ENCODE measurements at regions not wholly inside any gene's neighbourhood (a gene's known extent, or its start where the extent isn't known, plus 50 kb on each side); places are given as distances from the start of the nearest gene placed in this dataset.

DNA sequence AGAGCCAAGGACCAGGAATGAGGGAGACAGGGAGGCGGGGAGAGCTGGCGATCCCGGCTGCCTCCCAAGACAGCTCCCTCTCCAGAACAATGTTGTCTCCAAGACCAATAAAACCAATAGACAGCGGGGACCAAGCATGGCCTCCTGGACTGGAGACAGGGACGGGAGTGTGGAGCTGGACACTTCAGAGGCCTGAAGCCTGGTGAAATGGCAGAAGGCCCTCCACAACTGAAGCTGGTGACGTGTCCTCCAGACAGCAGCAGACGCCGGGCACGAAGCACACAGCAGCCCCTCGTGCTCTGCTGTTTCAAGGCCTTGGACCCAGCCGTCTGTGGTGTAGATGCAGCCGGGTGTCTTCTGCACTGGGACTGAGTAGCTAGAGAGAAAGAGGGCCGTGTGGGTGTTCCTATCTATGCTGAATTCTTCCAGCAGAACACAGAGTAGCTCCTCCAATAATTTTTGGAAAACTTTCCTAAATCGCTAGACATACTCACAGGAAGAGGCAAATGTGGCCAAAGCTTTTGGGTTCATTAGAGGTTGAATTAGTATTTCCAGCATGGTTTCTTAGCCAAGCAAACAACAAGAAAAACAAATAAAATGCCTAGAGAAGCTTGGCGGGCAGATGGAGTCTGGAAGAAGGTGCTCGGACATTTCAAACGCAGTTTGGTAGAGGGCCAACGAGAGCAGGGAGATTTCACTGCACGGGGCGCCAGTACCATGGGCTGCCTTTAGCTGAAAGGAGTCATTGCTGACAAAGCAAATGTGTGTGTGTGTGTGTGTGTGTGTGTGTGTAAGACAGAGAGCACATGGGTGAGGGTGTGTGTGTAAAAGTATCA lies 570.4 kb downstream of the TCERG1L start:
- no peaks in the 10 kb centered on the region for H3K36me3 ChIP-seq (ENCODE audit: control insufficient read depth in 4 of 4, insufficient read depth in 4 of 4, low read length in 4 of 4)
- 71 to 75% methylated on average over 20 of the region's 20 CpGs for WGBS, 2 donors
- H3K9ac ChIP-seq (ENCODE audit: insufficient read depth in 1 of 2, low read length in 2 of 2): no peak overlapping the region
- H3K9me3 ChIP-seq (ENCODE audit: control insufficient read depth in 4 of 4, insufficient read depth in 3 of 4, low read length in 3 of 4): peaks cover 0 to 2% (median 0%) of the 10 kb centered on the region in 4 donors
- H3K27ac ChIP-seq (ENCODE audit: low read depth in 1 of 2, low read length in 1 of 2): no peak overlapping the region
- no peaks in the 10 kb centered on the region for H3K27me3 ChIP-seq (ENCODE audit: control insufficient read depth in 3 of 3, insufficient read depth in 3 of 3, low read length in 2 of 3)
- no peaks in the 10 kb centered on the region for H3K4me1 ChIP-seq (ENCODE audit: control insufficient read depth in 5 of 5, insufficient read depth in 5 of 5, low read length in 5 of 5)
- no peak for ATAC-seq (ENCODE audit: insufficient read depth, low FRiP score)
- no peak overlapping the region for H3K4me3 ChIP-seq
- no peak for DNase-seq
- TF ChIP-seq, protein P1, sequence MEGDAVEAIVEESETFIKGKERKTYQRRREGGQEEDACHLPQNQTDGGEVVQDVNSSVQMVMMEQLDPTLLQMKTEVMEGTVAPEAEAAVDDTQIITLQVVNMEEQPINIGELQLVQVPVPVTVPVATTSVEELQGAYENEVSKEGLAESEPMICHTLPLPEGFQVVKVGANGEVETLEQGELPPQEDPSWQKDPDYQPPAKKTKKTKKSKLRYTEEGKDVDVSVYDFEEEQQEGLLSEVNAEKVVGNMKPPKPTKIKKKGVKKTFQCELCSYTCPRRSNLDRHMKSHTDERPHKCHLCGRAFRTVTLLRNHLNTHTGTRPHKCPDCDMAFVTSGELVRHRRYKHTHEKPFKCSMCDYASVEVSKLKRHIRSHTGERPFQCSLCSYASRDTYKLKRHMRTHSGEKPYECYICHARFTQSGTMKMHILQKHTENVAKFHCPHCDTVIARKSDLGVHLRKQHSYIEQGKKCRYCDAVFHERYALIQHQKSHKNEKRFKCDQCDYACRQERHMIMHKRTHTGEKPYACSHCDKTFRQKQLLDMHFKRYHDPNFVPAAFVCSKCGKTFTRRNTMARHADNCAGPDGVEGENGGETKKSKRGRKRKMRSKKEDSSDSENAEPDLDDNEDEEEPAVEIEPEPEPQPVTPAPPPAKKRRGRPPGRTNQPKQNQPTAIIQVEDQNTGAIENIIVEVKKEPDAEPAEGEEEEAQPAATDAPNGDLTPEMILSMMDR (IDR thresholded peaks at IDR 0.05; ENCODE audit: control extremely low read depth, extremely low read depth): no peak

DNA sequence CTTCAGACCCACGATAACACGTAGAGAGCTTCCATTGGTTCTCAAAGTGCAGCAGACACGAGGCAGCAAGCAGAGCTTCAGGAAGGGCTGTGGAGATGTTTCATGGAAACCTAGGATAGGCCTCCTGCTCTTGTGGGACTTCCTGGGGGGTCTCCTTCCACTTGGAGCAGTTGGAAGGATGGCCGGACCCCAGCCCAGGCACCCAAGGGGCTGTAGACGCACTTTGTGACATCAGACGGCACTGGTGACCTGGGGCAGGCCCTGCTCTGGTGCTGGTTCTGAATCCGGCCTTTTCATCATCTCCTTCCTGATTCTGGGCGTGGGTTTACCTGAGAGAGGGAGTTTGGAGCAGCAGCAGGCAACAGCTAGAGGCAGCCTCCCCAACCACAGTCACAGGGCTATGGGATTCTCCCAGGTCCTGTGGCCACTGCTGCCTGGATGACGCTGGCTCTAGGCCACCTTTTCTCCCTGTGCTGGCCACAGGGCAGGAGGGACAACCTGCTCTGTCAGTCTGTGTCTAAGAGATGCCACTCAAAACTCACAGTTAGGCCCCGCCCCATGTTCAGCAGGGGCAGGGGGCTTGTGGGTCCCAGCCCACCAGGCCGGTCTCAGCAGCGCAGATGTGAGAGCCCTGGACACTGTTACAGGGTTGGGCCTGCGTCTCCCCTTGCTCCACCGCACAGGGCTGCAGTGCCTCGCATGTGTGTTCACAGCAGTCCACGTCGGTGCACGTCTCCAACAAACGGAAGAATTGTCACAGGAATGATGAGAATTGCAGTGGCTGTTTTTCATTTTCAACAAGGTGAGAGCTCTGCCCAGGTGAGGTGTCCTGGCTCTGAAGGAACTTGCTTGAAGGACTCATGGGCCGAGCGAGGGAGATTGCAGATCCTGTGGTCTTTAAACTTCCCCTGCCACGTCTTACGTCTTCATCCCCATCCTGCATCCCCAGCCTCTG lies 569.3 kb downstream of the TCERG1L start:
- Histone ChIP-seq H3K36me3 (ENCODE audit: control insufficient read depth in 4 of 4, insufficient read depth in 4 of 4, low read length in 4 of 4) (no peaks in the 10 kb centered on the region), H3K9me3 (ENCODE audit: control insufficient read depth in 4 of 4, insufficient read depth in 3 of 4, low read length in 3 of 4) (peaks cover 0 to 2% (median 0%) of the 10 kb centered on the region in 4 donors), H3K9ac (ENCODE audit: insufficient read depth in 1 of 2, low read length in 2 of 2) (no peak overlapping the region), H3K27ac (ENCODE audit: low read depth in 1 of 2, low read length in 1 of 2) (no peak overlapping the region), H3K4me1 (ENCODE audit: control insufficient read depth in 5 of 5, insufficient read depth in 5 of 5, low read length in 5 of 5) (no peaks in the 10 kb centered on the region), H3K4me3 (no peak overlapping the region), H3K27me3 (ENCODE audit: control insufficient read depth in 3 of 3, insufficient read depth in 3 of 3, low read length in 2 of 3) (no peaks in the 10 kb centered on the region)
- WGBS, 2 donors: 84 to 86% methylated on average over 23 of the region's 23 CpGs
- TF ChIP-seq, protein P1 (IDR thresholded peaks at IDR 0.05; ENCODE audit: control extremely low read depth, extremely low read depth): no peak
- DNase-seq (no peak), ATAC-seq (ENCODE audit: insufficient read depth, low FRiP score) (no peak)

DNA sequence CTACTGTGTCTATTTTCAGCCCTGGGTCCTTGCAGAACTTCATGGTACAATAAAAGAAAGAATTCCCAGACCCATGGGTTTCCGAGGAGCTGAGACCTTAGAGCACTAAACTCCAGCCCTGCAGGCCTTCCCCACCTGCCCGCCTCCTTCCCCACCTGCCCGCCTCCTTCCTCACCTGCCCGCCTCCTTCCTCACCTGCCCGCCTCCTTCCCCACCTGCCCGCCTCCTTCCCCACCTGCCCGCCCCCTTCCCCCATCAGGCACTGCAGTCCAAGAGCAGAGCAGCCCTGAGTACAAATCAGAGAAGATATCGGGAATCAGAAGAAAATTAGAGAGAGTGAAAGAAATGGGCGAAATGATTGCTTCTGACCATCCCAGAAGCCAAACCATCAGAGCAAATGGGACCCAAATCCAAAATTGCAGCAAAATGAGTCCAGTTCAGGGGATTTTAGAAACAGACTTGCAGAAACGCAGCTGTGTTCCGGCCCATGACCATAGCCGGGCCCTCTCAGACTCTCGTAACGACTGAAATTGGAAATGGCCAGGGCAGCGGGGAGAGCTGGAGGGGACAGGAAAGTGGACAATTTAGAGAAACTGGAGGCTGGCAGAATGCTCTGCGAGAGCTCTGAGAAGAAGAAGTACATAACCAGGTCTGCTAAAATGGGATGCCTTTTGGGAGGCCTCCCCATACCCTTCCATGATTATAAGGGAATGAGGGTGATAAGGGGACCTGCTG lies 568.4 kb downstream of the TCERG1L start:
- Histone ChIP-seq H3K27me3 (ENCODE audit: control insufficient read depth in 3 of 3, insufficient read depth in 3 of 3, low read length in 2 of 3) (no peaks in the 10 kb centered on the region), H3K36me3 (ENCODE audit: control insufficient read depth in 4 of 4, insufficient read depth in 4 of 4, low read length in 4 of 4) (no peaks in the 10 kb centered on the region), H3K4me1 (ENCODE audit: control insufficient read depth in 5 of 5, insufficient read depth in 5 of 5, low read length in 5 of 5) (no peaks in the 10 kb centered on the region), H3K9me3 (ENCODE audit: control insufficient read depth in 4 of 4, insufficient read depth in 3 of 4, low read length in 3 of 4) (no peaks in the 10 kb centered on the region), H3K27ac (ENCODE audit: low read depth in 1 of 2, low read length in 1 of 2) (no peak overlapping the region), H3K4me3 (no peak overlapping the region), H3K9ac (ENCODE audit: insufficient read depth in 1 of 2, low read length in 2 of 2) (no peak overlapping the region)
- DNase-seq (peak in 1 of 3 donors; percentile 21), ATAC-seq (ENCODE audit: insufficient read depth, low FRiP score) (no peak)
- 78 to 82% methylated on average over 16 of the region's 16 CpGs for WGBS, 2 donors
- TF ChIP-seq, protein P1 (IDR thresholded peaks at IDR 0.05; ENCODE audit: control extremely low read depth, extremely low read depth): no peak
